DMS153 treated with DMSO at 0.1 percent for 48 hours (cell line): ENCODE measurements at regions not wholly inside any gene's neighbourhood (a gene's known extent, or its start where the extent isn't known, plus 50 kb on each side); places are given as distances from the start of the nearest gene placed in this dataset.
A peak's percentile ranks its signal among the peaks of the same experiment; 100 is the strongest.
"Not testable (repeated sequence)": the region's sequence is repeated elsewhere in the genome, so short reads cannot be mapped to it uniquely, and the experiment has no call there.

Source experiments
- DNase-seq: peaks from one replicate; lab custom pipeline; 2025; ENCODE audit not compliant: unreplicated experiment; lab: John Stamatoyannopoulos, UW

- no peak for DNase-seq
Observed at GRCh38 chr7:16098058-16098457, 323.3 kb downstream of the CRPPA start.

- no peak for DNase-seq
Observed at GRCh38 chr7:16095171-16095950, 326.0 kb downstream of the CRPPA start.

DNA sequence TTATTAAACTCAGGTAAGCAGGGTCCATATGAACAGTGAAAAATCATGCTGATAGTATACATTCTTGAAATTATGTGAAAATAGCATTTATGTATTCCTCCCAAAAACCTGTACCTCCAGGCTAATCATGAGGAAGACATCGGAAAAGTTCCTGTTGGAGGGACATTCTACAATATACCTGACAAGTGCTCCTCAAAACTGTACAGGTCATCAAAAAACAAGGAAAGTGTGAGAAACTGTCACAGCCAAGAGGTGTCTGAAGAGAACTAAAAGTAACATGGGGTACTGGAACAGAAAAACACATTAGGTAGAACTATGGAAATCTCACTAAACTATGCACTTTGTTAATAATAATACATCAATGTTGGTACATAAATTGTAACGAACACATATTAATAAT, 326.7 kb downstream of the CRPPA start:
- DNase-seq = no peak

- no peak for DNase-seq
Observed at GRCh38 chr7:16092711-16093110, 328.6 kb downstream of the CRPPA start.

- no peak for DNase-seq
Observed at GRCh38 chr7:16091701-16092310, 329.5 kb downstream of the CRPPA start.

GRCh38 chr7:16089801-16090200, 331.5 kb downstream of the CRPPA start:
- no peak for DNase-seq

- DNase-seq = no peak
Observed at GRCh38 chr7:16089191-16089590, 332.1 kb downstream of the CRPPA start.

DNA sequence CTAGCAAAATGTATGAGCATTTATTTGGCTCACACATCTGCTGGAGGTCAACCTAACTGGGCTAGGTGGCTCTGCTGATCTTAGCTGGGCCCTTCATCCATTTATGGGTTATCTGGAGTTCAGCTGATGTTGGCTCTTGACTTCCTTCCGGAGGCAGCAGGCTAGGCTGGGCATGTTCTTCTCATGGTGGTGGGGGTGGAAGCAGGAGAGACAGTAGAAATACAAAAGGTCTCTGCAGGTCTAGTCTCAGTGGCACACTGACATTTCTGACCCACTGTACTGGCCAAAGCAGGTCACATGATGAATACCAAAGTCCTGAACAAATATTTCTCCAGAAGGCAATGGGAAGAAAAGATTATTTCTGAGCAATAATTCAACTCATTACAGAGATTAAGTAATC, 334.6 kb downstream of the CRPPA start:
- DNase-seq = no peak

- DNase-seq = not testable (repeated sequence)
Observed at GRCh38 chr7:16085780-16086179, 335.6 kb downstream of the CRPPA start.

DNA sequence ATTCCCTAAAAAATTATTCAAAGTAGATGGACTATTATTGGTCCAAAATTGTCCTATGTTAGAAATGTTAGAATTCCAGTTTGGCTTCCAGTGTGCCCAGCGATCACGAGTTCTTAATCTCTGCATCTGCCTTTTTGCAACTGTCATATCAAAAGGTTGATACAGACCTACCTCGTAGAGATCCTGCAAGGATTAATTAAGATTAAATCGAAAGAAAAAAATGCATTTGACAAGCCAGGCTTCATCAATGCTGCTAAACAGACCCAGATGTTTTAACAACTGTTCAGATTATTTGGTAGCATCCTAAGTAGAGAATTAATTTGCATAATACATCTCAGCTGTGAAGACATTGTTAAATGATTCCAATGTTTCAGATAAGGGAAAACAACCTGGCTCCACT, 336.5 kb downstream of the CRPPA start:
- no peak for DNase-seq

GRCh38 chr7:16084370-16084769, 337.0 kb downstream of the CRPPA start:
- DNase-seq = no peak

- no peak for DNase-seq
Observed at GRCh38 chr7:16083931-16084330, 337.4 kb downstream of the CRPPA start.

GRCh38 chr7:16080131-16080530, 341.2 kb downstream of the CRPPA start:
- no peak for DNase-seq

DNA sequence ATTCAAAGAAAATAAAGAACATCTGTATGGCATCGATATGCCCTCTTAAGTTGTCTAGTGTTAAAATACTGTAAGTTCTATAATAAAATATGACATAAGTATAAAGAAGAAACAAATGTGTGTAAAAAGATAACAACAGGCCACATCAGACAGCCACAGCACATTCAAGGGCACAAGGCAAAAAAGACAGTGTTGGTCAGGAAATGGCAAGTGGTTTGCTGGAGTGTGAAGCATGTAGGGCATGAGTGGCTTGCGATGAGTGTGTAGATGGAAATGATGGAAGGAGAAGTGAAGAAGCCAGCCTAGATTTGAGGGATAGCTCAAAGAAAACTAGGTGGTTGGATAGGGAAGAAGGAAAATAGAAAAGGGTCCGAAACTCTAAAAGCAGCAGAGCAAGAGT, 341.6 kb downstream of the CRPPA start:
- DNase-seq = no peak

- DNase-seq = peak; percentile 82
Observed at GRCh38 chr7:16078076-16078952, 343.0 kb downstream of the CRPPA start.

GRCh38 chr7:16071246-16071857, 350.0 kb downstream of the CRPPA start:
- DNase-seq = peak; percentile 80

GRCh38 chr7:16070806-16071205, 350.5 kb downstream of the CRPPA start:
- no peak for DNase-seq

DNA sequence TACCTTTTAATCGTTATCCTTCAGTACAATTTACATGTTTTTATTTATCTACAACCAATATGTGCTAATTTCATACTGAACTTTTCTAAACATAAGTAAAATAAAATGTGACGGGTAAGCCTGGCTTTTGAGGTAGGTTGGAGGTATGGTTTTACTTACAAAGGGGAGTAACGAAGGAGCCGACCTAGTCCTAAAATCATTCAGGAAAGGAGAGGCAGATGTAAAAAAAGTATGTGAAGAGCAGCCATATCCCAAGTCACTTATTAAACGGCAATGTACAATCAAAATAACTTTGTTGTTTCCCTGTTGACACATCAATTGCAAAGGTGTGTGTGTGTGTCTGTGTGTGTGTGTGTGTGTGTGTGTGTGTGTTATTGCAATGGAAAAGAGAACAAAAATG, 351.3 kb downstream of the CRPPA start:
- DNase-seq = no peak

DNA sequence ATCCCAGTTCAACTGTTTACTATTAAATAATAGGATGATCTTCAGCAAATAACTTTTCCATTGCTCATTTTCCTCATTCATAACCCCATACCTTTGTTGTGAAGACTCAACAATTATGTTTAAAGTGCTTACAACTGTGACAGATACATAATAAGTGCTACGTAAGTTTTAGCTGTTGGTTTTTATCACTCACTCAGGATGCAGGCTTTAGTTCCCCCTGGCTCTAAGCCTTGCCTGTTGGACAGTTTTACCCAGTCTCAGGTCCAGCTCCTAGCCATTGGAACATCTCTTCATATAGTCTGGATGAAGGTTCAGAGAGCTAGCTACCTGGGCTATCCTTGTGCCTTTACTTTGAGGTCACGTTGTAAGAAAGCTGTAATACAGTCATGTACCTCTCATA, 353.2 kb downstream of the CRPPA start:
- no peak for DNase-seq

DNA sequence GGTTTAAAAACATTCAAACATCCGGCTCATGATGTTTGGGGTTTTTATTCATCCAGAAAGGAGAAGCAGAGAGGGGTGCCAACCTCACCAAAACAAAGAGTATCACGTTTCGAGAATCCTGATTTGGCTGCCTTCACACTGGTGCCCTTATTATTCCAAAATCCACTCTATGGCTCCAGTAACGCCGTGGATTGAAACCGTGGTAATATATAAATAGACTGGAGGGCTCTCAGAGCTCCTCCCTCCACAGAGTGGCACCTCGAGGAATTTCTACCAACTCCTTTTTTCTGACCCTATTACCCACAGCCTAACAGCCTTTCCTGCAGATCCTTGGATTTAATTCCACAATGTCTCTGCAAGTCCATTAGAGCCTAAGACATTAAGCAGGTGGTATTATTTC, 353.6 kb downstream of the CRPPA start:
- no peak for DNase-seq

GRCh38 chr7:16066805-16067459, 354.4 kb downstream of the CRPPA start:
- DNase-seq = no peak
